Neural progenitor cell (in vitro differentiated cells): ENCODE measurements at regions not wholly inside any gene's neighbourhood (a gene's known extent, or its start where the extent isn't known, plus 50 kb on each side); places are given as distances from the start of the nearest gene placed in this dataset.

Experiments used
- DNase-seq: peaks from one replicate; pipeline ENCODE4 v3.0.0-alpha.2; 2016; ENCODE audit warnings: low spot score
- H2AFZ ChIP-seq: fragments of 200-600 bp; sonication (generic); replicated peaks from 2 replicates; pipeline ENCODE4 v1.6.1; 2016; ENCODE audit warnings: antibody characterized with exemption
- H3F3A ChIP-seq: fragments of 200-600 bp; sonication (generic); 2 replicates; pipeline ENCODE4 v1.6.1; 2016; ENCODE audit warnings: antibody characterized with exemption, low read depth
- H3K27ac ChIP-seq: fragments of 200-600 bp; sonication (generic); 2 replicates; pipeline ENCODE4 v1.5.1; 2016; ENCODE audit warnings: mild to moderate bottlenecking
- H3K27me3 ChIP-seq: fragments of 200-600 bp; sonication (generic); 2 replicates; pipeline ENCODE4 v1.6.1; 2016; ENCODE audit warnings: mild to moderate bottlenecking, moderate library complexity
- H3K36me3 ChIP-seq: fragments of 200-600 bp; sonication (generic); 2 replicates; pipeline ENCODE4 v1.5.1; 2016
- H3K4me1 ChIP-seq: fragments of 200-600 bp; sonication (generic); 2 replicates; pipeline ENCODE4 v1.6.1; 2016; ENCODE audit warnings: mixed run types
- H3K4me2 ChIP-seq: fragments of 200-600 bp; sonication (generic); 2 replicates; pipeline ENCODE4 v1.6.1; 2016
- H3K4me3 ChIP-seq: fragments of 200-600 bp; sonication (generic); 2 replicates; pipeline ENCODE4 v1.5.1; 2016
- H3K79me2 ChIP-seq: fragments of 200-600 bp; sonication (generic); 2 replicates; pipeline ENCODE4 v1.6.1; 2016; ENCODE audit warnings: low read depth
- H3K9ac ChIP-seq: fragments of 200-600 bp; sonication (generic); 2 replicates; pipeline ENCODE4 v1.6.1; 2016
- H3K9me3 ChIP-seq: fragments of 200-600 bp; sonication (generic); 2 replicates; pipeline ENCODE4 v1.5.1; 2016; ENCODE audit warnings: low read depth
- H4K20me1 ChIP-seq: fragments of 200-600 bp; sonication (generic); 2 replicates; pipeline ENCODE4 v1.6.1; 2016; ENCODE audit warnings: low read depth
- H3K27ac Mint-ChIP-seq: 3 replicates; pipeline ENCODE4 v1.8.0; 2021; ENCODE audit warnings: mixed read lengths
- H3K27me3 Mint-ChIP-seq: 2 replicates; pipeline ENCODE4 v1.8.0; 2022; ENCODE audit warnings: low read depth, mild to moderate bottlenecking, inconsistent platforms, moderate library complexity, mixed read lengths; ENCODE audit not compliant: insufficient read depth
- H3K36me3 Mint-ChIP-seq: 3 replicates; pipeline ENCODE4 v1.8.0; 2021; ENCODE audit warnings: mixed read lengths
- H3K4me1 Mint-ChIP-seq: 3 replicates; pipeline ENCODE4 v1.8.0; 2021; ENCODE audit warnings: mixed read lengths
- H3K4me3 Mint-ChIP-seq: 3 replicates; pipeline ENCODE4 v1.8.0; 2021; ENCODE audit warnings: mild to moderate bottlenecking, moderate library complexity, mixed read lengths
- H3K9me3 Mint-ChIP-seq: 3 replicates; pipeline ENCODE4 v1.8.0; 2020; ENCODE audit warnings: mixed read lengths
- CTCF ChIP-seq: fragments of 200-600 bp; sonication (generic); IDR thresholded peaks from 2 replicates; pipeline ENCODE4 v1.5.1; 2017; ENCODE audit warnings: antibody characterized with exemption, mild to moderate bottlenecking
- EZH2 ChIP-seq: fragments of 200-600 bp; sonication (generic); IDR thresholded peaks from 2 replicates; pipeline ENCODE4 v1.6.1; 2017; ENCODE audit warnings: antibody characterized with exemption, mild to moderate bottlenecking, moderate library complexity
- EZH2phosphoT487 ChIP-seq: fragments of 200-600 bp; sonication (generic); IDR thresholded peaks from 2 replicates; pipeline ENCODE4 v1.6.1; 2017; ENCODE audit warnings: antibody characterized with exemption

GRCh38 chr10:20682782-20683181 lies 214.3 kb downstream of the NEBL start:
- Histone ChIP-seq H4K20me1 (no peaks in the 10 kb centered on the region), H3K4me2 (no peak overlapping the region), H2AFZ (no peak overlapping the region), H3K27me3 (no peaks in the 10 kb centered on the region), H3K4me3 (no peak overlapping the region), H3K9me3 (no peaks in the 10 kb centered on the region), H3K79me2 (no peaks in the 10 kb centered on the region), H3K36me3 (no peaks in the 10 kb centered on the region), H3K27ac (no peak overlapping the region), H3K9ac (no peak overlapping the region), H3K4me1 (no peaks in the 10 kb centered on the region), H3F3A (no peaks in the 10 kb centered on the region)
- no peak for TF ChIP-seq CTCF
- TF ChIP-seq EZH2, result no peak
- no peak for TF ChIP-seq EZH2phosphoT487
- DNase-seq, result no peak
- H3K4me1 Mint-ChIP-seq, result peaks cover 6% of the 10 kb centered on the region
- no peak overlapping the region for H3K27ac Mint-ChIP-seq
- peaks cover 3% of the 10 kb centered on the region for H3K27me3 Mint-ChIP-seq
- H3K9me3 Mint-ChIP-seq, result peaks cover 11% of the 10 kb centered on the region
- no peak overlapping the region for H3K4me3 Mint-ChIP-seq
- no peaks in the 10 kb centered on the region for H3K36me3 Mint-ChIP-seq

- Mint-ChIP-seq H3K4me3 (no peak overlapping the region), H3K9me3 (peaks cover 6% of the 10 kb centered on the region), H3K36me3 (no peaks in the 10 kb centered on the region), H3K27ac (no peak overlapping the region), H3K4me1 (peaks cover 27% of the 10 kb centered on the region), H3K27me3 (peaks cover 2% of the 10 kb centered on the region)
- H3F3A ChIP-seq, result peaks cover 15% of the 10 kb centered on the region
- no peak overlapping the region for H3K27ac ChIP-seq
- H3K9ac ChIP-seq, result no peak overlapping the region
- TF ChIP-seq EZH2, result no peak
- no peaks in the 10 kb centered on the region for H3K79me2 ChIP-seq
- H3K4me2 ChIP-seq, result no peak overlapping the region
- no peak overlapping the region for H2AFZ ChIP-seq
- H3K27me3 ChIP-seq, result no peaks in the 10 kb centered on the region
- no peaks in the 10 kb centered on the region for H3K36me3 ChIP-seq
- DNase-seq, result no peak
- H4K20me1 ChIP-seq, result no peaks in the 10 kb centered on the region
- no peaks in the 10 kb centered on the region for H3K9me3 ChIP-seq
- peaks cover 25% of the 10 kb centered on the region for H3K4me1 ChIP-seq
- no peak overlapping the region for H3K4me3 ChIP-seq
Observed at GRCh38 chr10:20677340-20677739, 219.8 kb downstream of the NEBL start.

GRCh38 chr10:20674926-20675325 lies 222.2 kb downstream of the NEBL start:
- Histone ChIP-seq H3K36me3 (no peaks in the 10 kb centered on the region), H3K27me3 (no peaks in the 10 kb centered on the region), H3K9ac (no peak overlapping the region), H2AFZ (peak overlapping the region; percentile 23), H3F3A (peaks cover 15% of the 10 kb centered on the region), H3K9me3 (no peaks in the 10 kb centered on the region), H3K79me2 (no peaks in the 10 kb centered on the region), H3K4me2 (peak overlapping the region; percentile 59), H3K4me1 (peaks cover 25% of the 10 kb centered on the region), H4K20me1 (no peaks in the 10 kb centered on the region), H3K27ac (peak overlapping the region; percentile 78), H3K4me3 (peak overlapping the region; percentile 14)
- no peak for TF ChIP-seq CTCF
- TF ChIP-seq EZH2phosphoT487, result no peak
- Mint-ChIP-seq H3K27ac (peak overlapping the region; percentile 38), H3K4me3 (no peak overlapping the region), H3K27me3 (peaks cover 2% of the 10 kb centered on the region), H3K4me1 (peaks cover 27% of the 10 kb centered on the region), H3K9me3 (peaks cover 8% of the 10 kb centered on the region), H3K36me3 (no peaks in the 10 kb centered on the region)
- peak; percentile 61 for DNase-seq

GRCh38 chr10:20673175-20673574 lies 223.9 kb downstream of the NEBL start:
- H3K4me1 Mint-ChIP-seq, result peaks cover 27% of the 10 kb centered on the region
- H2AFZ ChIP-seq, result no peak overlapping the region

More at GRCh38 chr10:20673175-20673574, 223.9 kb downstream of the NEBL start:
- Mint-ChIP-seq H3K27ac (no peak overlapping the region), H3K9me3 (peaks cover 2% of the 10 kb centered on the region), H3K27me3 (peaks cover 2% of the 10 kb centered on the region), H3K36me3 (no peaks in the 10 kb centered on the region), H3K4me3 (no peak overlapping the region)
- Histone ChIP-seq H3K9me3 (no peaks in the 10 kb centered on the region), H3K4me2 (no peak overlapping the region), H3K79me2 (no peaks in the 10 kb centered on the region), H3K9ac (no peak overlapping the region), H3K4me1 (peaks cover 25% of the 10 kb centered on the region), H3K36me3 (no peaks in the 10 kb centered on the region), H3K27ac (no peak overlapping the region), H3F3A (peaks cover 15% of the 10 kb centered on the region), H3K27me3 (no peaks in the 10 kb centered on the region), H4K20me1 (no peaks in the 10 kb centered on the region), H3K4me3 (no peak overlapping the region)
- DNase-seq, result no peak
- TF ChIP-seq CTCF (no peak), EZH2phosphoT487 (no peak), EZH2 (no peak)
